Heart left ventricle (tissue), 13 donors: ENCODE measurements at regions not wholly inside any gene's neighbourhood (a gene's known extent, or its start where the extent isn't known, plus 50 kb on each side); places are given as distances from the start of the nearest gene placed in this dataset.

Source experiments
- CTCF ChIP-seq, 12 donors: fragments of 200-600 bp; sonication (generic) in 4 of 12; IDR thresholded peaks; one replicate each; pipeline versions ENCODE4 v1.5.0 to v1.8.0; 2018 to 2022; ENCODE audit warnings: antibody characterized with exemption in 12 of 12, mild to moderate bottlenecking in 5 of 12
- POLR2A ChIP-seq, 2 donors: fragments of 450-650 bp; IDR thresholded peaks; one replicate each; pipeline ENCODE4 v1.6.1; 2017; ENCODE audit warnings: antibody characterized with exemption in 2 of 2, mild to moderate bottlenecking in 2 of 2, moderate library complexity in 2 of 2
- donor health status: ischemic (EF 13 %, LVEDD 7.1; RV severe dilation, severe dysfunction).
- donor health status: DM: no; HTN: yes; CAD: no.
- donor health status: DM: no; HTN: no; CAD: no.
- donor health status: ischemic (EF 25% LVEDD 6.9; RV normal size, moderate dysfunction).
- donor health status: ischemic (EF 25% LVEDD 5.7; RV mildly dilated, moderate dysfunction).
- donor health status: ischemic (EF 35%, LVEDD 5.7; RV mildly dilated, moderate dysfunction).
- donor health status: nonischemic (EF 11% LVEDD 7.7; RV severe dilation, severe dysfunction).
- donor health status: DM: yes; HTN: yes; CAD: no.
- donor health status: PGD.
- donor health status: ischemic (EF 29% LVEDD 5.4; RV normal size, mild dysfunction).
- donor health status: nonischemic (EF 23%, LVEDD 6.1; RV moderate dilation, normal function).

- TF ChIP-seq CTCF (IDR thresholded peaks at IDR 0.05) (no peak), POLR2A (IDR thresholded peaks at IDR 0.05) (no peak)
Observed at GRCh38 chr14:44782775-44783238, 178.9 kb downstream of the KLHL28 start.
